MM.1S (cell line): ENCODE measurements at regions not wholly inside any gene's neighbourhood (a gene's known extent, or its start where the extent isn't known, plus 50 kb on each side); places are given as distances from the start of the nearest gene placed in this dataset.

Experiments
- DNase-seq: peaks from one replicate; pipeline ENCODE4 v3.0.0-alpha.2; 2015
- H2AFZ ChIP-seq: fragments of 300-600 bp; sonication (generic); 2 replicates; pipeline ENCODE4 v1.6.0; 2016; ENCODE audit warnings: antibody characterized with exemption, low read length
- H3F3A ChIP-seq: fragments of 300-600 bp; sonication (generic); 2 replicates; pipeline ENCODE4 v1.6.1; 2016; ENCODE audit warnings: mild to moderate bottlenecking, antibody characterized with exemption, low read length, moderate library complexity, mixed read lengths; ENCODE audit not compliant: insufficient read depth
- H3K27ac ChIP-seq: fragments of 300-600 bp; sonication (generic); 2 replicates; pipeline ENCODE4 v1.5.1; 2016; ENCODE audit warnings: mild to moderate bottlenecking, low read length
- H3K27me3 ChIP-seq: fragments of 300-600 bp; sonication (generic); replicated peaks from 2 replicates; pipeline ENCODE4 v1.6.0; 2016; ENCODE audit warnings: low read length; ENCODE audit not compliant: insufficient read depth
- H3K36me3 ChIP-seq: fragments of 300-600 bp; sonication (generic); replicated peaks from 2 replicates; pipeline ENCODE4 v1.6.1; 2016; ENCODE audit warnings: mild to moderate bottlenecking, low read length, mixed read lengths; ENCODE audit not compliant: insufficient read depth
- H3K4me1 ChIP-seq: fragments of 300-600 bp; sonication (generic); 2 replicates; pipeline ENCODE4 v1.6.1; 2016; ENCODE audit warnings: low read length, mixed read lengths
- H3K4me2 ChIP-seq: fragments of 300-600 bp; sonication (generic); 2 replicates; pipeline ENCODE4 v1.6.0; 2016; ENCODE audit warnings: low read depth, low read length
- H3K4me3 ChIP-seq: fragments of 300-600 bp; sonication (generic); 2 replicates; pipeline ENCODE4 v1.5.1; 2016; ENCODE audit warnings: low read length, mixed read lengths
- H3K79me2 ChIP-seq: fragments of 300-600 bp; sonication (generic); 2 replicates; pipeline ENCODE4 v1.6.1; 2016; ENCODE audit warnings: mixed run types, low read length, mixed read lengths
- H3K9ac ChIP-seq: fragments of 300-600 bp; sonication (generic); 2 replicates; pipeline ENCODE4 v1.6.1; 2016; ENCODE audit warnings: low read length, mixed read lengths
- H3K9me2 ChIP-seq: fragments of 300-600 bp; sonication (generic); replicated peaks from 2 replicates; pipeline ENCODE4 v1.6.1; 2016; ENCODE audit warnings: mild to moderate bottlenecking, low read length, mixed read lengths; ENCODE audit not compliant: insufficient read depth
- H3K9me3 ChIP-seq: fragments of 300-600 bp; sonication (generic); replicated peaks from 2 replicates; pipeline ENCODE4 v1.6.1; 2016; ENCODE audit warnings: mild to moderate bottlenecking, low read length, mixed read lengths; ENCODE audit not compliant: insufficient read depth
- H4K20me1 ChIP-seq: fragments of 300-600 bp; sonication (generic); 2 replicates; pipeline ENCODE4 v1.6.1; 2016; ENCODE audit warnings: mild to moderate bottlenecking, low read length, moderate library complexity, mixed read lengths; ENCODE audit not compliant: insufficient read depth
- EZH2 ChIP-seq: fragments of 300-600 bp; sonication (generic); optimal IDR thresholded peaks from 2 replicates; pipeline ENCODE3; 2017; ENCODE audit warnings: low read depth, mild to moderate bottlenecking, antibody characterized with exemption, low read length, mixed read lengths
- EZH2phosphoT487 ChIP-seq: fragments of 300-600 bp; sonication (generic); IDR thresholded peaks from 2 replicates; pipeline ENCODE4 v1.6.1; 2018; ENCODE audit warnings: antibody characterized with exemption, low read length
- TF ChIP-seq, protein P1 (sequence below): fragments of 300-600 bp; sonication (generic); IDR thresholded peaks from 2 replicates; pipeline ENCODE4 v1.5.1; 2016; ENCODE audit warnings: antibody characterized with exemption, low read length, mixed read lengths

GRCh38 chr7:155145477-155146255, 75.5 kb downstream of the HTR5A start:
- no peak overlapping the region for H3K4me2 ChIP-seq
- H3K79me2 ChIP-seq = no peaks in the 10 kb centered on the region
- H3K9ac ChIP-seq = no peak overlapping the region
- H2AFZ ChIP-seq = no peak overlapping the region
- H3K9me2 ChIP-seq = no peaks in the 10 kb centered on the region
- no peaks in the 10 kb centered on the region for H3K36me3 ChIP-seq
- no peaks in the 10 kb centered on the region for H3K9me3 ChIP-seq
- H3K27ac ChIP-seq = no peak overlapping the region
- H3K4me1 ChIP-seq = no peaks in the 10 kb centered on the region
- no peak overlapping the region for H3K4me3 ChIP-seq
- DNase-seq = no peak
- TF ChIP-seq, protein P1, sequence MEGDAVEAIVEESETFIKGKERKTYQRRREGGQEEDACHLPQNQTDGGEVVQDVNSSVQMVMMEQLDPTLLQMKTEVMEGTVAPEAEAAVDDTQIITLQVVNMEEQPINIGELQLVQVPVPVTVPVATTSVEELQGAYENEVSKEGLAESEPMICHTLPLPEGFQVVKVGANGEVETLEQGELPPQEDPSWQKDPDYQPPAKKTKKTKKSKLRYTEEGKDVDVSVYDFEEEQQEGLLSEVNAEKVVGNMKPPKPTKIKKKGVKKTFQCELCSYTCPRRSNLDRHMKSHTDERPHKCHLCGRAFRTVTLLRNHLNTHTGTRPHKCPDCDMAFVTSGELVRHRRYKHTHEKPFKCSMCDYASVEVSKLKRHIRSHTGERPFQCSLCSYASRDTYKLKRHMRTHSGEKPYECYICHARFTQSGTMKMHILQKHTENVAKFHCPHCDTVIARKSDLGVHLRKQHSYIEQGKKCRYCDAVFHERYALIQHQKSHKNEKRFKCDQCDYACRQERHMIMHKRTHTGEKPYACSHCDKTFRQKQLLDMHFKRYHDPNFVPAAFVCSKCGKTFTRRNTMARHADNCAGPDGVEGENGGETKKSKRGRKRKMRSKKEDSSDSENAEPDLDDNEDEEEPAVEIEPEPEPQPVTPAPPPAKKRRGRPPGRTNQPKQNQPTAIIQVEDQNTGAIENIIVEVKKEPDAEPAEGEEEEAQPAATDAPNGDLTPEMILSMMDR = no peak
- TF ChIP-seq EZH2phosphoT487 (no peak), EZH2 (no peak)
- H3K27me3 ChIP-seq = no peaks in the 10 kb centered on the region
- no peaks in the 10 kb centered on the region for H3F3A ChIP-seq
- H4K20me1 ChIP-seq = no peaks in the 10 kb centered on the region

DNA sequence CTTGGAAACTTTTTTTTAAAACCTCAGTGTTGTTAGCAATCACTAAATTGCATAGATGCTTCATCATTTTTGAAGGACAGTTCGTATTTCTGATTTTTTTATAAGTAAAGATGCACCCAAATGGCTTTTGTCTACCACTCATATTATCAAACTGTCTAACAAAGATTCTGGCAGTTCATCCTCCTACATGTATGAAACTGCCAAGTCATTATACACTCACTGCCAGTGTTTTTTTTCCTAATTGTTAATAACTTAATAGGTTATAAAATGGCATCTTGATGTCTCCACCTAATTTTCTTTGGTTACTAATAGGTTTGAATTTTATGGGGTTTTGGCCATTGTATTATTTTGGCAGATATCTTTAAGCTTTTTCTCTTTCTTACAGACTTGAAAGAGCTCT, 77.0 kb downstream of the HTR5A start:
- Histone ChIP-seq H2AFZ (no peak overlapping the region), H3K27ac (no peak overlapping the region), H3K27me3 (no peaks in the 10 kb centered on the region; the same call in 1 of the 2 replicates), H3K79me2 (no peaks in the 10 kb centered on the region), H3K9me3 (no peaks in the 10 kb centered on the region), H3K4me2 (no peak overlapping the region), H3F3A (no peaks in the 10 kb centered on the region), H3K4me3 (no peak overlapping the region), H3K36me3 (no peaks in the 10 kb centered on the region), H3K9ac (no peak overlapping the region), H3K9me2 (no peaks in the 10 kb centered on the region), H4K20me1 (no peaks in the 10 kb centered on the region), H3K4me1 (no peaks in the 10 kb centered on the region)
- TF ChIP-seq EZH2phosphoT487 = no peak
- TF ChIP-seq, protein P1 = no peak
- no peak for TF ChIP-seq EZH2
- no peak for DNase-seq

DNA sequence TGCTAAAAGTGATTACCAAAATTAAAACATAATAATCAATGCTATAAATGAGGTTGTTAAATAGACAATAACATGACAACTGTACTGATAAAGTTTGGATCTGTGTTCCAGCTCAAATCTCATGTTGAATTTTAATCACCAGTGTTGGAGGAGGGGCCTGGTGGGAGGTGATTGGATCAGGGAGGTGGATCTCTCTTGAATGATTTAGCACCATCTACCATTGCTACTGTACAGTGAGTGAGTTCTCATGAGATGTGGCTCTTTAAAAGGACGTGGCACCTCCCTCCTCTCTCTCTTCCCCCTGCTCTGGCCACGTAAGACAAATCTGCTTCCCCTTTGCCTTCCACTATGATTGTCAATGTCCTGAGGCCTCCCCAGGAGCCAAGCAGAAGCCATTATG, 77.5 kb downstream of the HTR5A start:
- H3K27me3 ChIP-seq = no peaks in the 10 kb centered on the region; the same call in 1 of the 2 replicates
- no peak overlapping the region for H3K9ac ChIP-seq
- no peak overlapping the region for H3K4me2 ChIP-seq

More for the DNA sequence above, 77.5 kb downstream of the HTR5A start:
- no peak for DNase-seq
- Histone ChIP-seq H2AFZ (no peak overlapping the region), H3K4me1 (no peaks in the 10 kb centered on the region), H3K27ac (no peak overlapping the region), H3K4me3 (no peak overlapping the region), H3K36me3 (no peaks in the 10 kb centered on the region), H3K9me2 (no peaks in the 10 kb centered on the region), H3K79me2 (no peaks in the 10 kb centered on the region), H3F3A (no peaks in the 10 kb centered on the region), H4K20me1 (no peaks in the 10 kb centered on the region), H3K9me3 (no peaks in the 10 kb centered on the region)
- TF ChIP-seq EZH2phosphoT487 (no peak), EZH2 (no peak)
- TF ChIP-seq, protein P1 = no peak
